HG03064 (cell line): ENCODE measurements at regions not wholly inside any gene's neighbourhood (a gene's known extent, or its start where the extent isn't known, plus 50 kb on each side); places are given as distances from the start of the nearest gene placed in this dataset.

Source experiments
- ATAC-seq: cut with Tn5 transposase; IDR thresholded peaks from one replicate; pipeline ENCODE4 v1.9.1; 2021; ENCODE audit warnings: low read depth; ENCODE audit not compliant: unreplicated experiment

DNA sequence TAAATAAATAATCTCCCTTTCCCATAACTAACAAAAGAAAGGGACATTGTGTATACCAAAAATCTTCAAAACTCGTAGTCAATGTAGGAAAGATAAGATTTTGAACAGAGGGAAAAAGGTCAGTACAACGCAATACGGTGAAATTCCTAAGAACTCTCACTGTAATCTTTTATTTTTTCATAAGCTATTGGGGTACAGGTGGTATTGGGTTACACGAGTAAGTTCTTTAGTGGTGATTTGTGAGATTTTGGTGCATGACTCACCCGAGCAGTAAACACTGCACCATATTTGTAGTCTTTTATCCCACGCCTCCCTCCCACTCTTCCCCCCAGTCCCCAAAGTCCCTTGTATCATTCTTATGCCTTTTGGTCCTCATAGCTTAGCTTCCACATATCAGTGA, 718.0 kb downstream of the TBL1XR1 start:
- no peak for ATAC-seq

DNA sequence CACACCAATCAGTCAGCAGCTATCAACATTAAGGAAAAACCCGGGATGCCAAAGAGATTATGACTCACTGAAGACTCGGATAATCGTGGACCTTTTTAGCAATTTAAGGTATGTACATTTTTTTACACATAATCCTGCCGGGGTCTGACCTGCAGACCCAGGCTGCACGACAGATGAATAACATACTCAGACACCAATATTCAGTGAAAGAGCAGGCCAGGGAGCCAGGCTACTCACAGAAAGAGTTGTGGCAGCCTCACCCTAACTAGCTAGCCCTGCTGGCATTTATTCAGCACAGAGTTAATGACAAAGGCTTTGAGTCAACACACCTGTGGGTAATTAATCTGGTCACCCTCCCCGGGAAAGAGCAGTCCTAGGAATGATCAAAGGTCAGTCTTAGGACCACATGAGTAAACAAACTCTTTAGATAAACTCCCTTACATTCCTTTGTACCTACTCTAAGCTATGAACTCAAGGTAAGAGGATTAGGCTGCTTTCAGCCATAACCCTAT, 727.5 kb downstream of the TBL1XR1 start:
- ATAC-seq, result no peak

DNA sequence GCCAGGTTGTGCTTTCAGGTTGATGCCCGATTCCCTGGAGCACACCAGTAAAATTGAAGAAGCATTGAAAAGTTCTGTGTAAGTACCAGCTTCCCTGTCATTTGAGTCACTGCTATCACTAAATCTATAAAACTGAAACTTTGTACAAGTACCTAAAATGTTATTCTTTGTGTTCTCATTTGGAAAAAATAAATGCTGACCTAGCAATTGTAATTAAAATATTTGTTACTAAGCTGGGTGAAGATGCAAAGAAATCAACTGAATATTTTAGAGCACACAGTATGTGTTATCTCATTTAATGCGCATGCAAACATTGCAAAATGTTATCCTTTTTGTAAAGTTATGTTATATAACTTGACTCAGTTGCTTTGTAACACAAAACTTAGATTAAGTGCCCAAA, 733.7 kb downstream of the TBL1XR1 start:
- no peak for ATAC-seq

DNA sequence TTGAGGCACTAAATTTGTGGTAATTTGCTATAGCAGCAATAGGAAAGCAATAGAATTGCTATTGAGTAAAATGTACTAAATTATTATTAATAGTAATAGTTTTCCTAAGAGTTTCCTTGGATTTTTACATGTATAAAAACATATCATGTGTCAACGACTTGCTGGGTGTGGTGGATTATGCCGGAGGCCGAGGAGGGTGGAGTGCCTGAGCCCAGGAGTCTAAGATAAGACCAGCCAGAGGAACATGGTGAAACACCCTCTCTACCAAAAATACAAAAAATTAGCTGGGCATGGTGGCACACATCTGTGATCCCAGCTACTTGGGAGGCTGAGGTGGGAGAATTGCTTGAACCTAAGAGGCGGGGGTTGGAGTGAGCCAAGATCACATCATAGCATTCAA, 749.9 kb downstream of the TBL1XR1 start:
- ATAC-seq, result no peak

DNA sequence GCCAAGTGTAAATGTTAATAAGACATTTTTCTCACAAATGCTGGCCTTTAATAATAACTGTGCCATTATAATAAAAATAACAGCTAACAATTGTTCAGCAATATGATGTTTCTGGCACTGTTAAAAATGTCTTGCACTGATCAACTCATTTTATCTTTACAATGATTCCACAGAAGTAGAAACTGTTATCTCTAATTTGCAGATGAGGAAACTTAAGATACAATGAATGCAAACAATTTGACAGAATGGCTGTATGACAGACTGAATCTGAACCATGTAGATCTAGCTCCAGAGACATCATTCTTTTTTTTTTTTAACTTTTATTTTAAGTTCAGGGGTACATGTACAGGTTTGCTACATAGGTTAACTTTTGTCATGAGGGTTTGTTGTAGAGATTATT, 755.0 kb downstream of the TBL1XR1 start:
- no peak for ATAC-seq

DNA sequence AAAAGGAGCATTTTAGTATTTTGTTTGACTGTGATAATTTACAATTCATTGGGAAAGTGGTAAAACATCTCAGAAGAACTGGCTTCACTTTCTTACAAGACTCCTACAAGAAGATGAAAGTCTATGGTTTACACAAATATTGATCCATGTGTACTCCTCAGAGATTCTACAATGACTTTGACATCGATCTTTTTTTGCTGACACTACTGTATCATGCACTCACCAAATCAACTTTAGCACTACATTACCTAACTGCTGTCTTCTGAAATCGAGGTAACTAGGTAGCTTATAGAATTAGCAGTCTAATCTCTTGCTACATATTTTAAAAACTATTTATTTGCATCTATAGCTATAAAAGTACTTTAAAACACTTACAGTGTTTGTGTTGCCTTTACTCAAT, 757.6 kb downstream of the TBL1XR1 start:
- no peak for ATAC-seq

DNA sequence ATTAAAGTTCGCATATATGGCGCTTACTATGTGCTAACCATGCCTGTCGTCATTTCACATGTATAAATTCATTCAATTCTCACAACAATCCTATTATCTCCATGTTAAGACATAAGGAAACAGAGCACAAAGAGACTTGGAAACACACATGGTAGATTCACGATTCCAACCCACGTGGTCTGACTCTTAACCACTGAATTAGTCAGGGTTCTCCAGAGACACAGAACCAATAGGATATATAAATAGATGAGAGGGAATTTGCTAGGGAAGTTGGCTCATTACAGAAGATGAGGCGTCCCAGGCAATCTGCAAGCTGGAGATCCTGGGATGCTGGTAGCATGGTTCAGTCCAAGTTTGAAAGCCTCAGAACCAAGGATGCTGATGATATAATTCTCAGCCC, 765.3 kb downstream of the TBL1XR1 start:
- ATAC-seq, result no peak

DNA sequence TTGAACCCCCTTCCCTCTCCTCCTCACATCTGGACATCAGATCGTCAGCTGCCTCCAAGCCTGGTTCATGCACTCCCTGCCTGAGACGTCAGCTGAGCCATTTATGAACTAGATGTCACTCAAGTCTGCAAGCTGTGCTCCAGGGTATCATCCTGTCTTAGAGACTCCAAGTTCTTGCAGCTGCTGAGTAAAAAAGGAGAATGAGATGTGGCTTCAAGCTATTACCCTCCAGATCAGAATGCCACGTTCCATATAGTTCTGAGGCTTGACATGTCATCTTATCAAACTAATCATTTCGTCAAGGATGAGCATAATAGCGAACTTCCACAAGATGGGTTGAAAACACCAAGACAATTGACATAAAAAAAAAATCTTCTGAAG, 766.3 kb downstream of the TBL1XR1 start:
- no peak for ATAC-seq

DNA sequence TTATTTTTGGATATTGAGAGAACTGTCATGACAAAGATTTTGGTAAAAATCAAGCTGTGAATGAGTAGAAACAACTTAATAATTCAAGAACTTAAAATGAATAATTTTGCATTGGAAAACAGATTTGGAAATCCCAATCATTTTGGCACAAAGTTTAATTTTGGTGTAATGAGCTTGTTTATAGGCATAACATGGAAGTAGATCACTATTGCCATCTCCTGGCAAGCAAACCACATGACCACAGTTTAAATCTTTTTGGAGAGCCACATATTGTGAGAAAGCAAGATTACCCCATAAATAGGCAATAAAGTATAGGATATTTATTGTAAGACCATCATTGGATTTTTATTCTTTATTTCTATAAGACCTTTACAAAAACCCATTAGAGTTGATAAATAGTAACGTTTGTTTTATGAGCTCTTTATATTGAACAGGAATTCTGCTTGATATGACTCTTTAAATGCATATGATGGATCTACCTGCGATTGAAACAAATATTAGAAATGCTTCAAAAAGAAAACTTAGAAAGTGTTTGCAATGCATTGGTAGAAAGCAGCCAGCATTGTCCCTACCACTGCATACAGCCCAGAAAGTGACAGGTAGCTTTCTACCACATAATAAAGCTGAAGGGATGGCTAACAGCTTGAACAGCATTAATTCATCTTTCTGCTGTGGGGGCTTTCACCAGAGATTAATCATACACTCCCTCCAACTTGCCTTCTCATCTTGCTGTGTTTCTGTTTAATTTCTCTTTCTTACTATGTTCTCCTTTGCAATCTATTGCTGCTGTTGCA, 766.8 kb downstream of the TBL1XR1 start:
- no peak for ATAC-seq

DNA sequence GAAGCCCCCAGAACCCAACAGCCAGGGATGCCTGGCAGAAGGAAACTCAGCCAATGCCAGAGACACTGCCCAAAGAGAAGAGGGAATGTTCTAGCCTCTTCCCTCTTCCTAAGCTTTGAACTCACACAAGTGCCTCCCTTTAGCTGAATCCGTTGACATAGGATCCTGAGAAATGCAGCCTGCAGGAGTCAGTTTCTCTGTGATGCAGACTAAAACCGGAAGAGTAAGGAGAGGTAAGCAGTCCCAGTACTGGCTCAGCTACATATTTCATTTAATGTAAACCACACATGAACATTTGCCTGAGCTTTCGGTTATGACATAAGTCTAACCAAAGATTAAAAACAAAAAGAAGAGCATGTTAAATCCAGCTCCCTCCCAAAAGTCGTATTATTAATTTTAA, 768.7 kb downstream of the TBL1XR1 start:
- ATAC-seq, result no peak

DNA sequence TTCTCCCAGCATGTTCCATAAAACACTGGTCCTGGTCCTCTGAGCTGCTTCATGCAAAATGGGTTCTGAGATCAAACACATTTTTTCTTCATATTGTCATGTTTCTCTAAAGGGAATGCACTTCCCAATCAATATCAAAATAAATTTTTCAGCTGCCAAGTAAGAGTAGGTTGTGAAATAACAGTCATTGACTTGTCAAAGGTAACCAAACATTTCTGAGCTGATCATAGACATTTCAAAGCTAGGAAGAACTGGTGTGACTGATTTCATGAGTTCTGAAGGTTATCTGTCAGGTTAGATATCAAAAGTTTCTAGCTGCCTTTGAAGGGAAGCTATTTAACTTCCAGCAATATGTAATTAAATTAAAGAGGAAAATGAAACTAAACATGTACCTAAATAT, 770.9 kb downstream of the TBL1XR1 start:
- ATAC-seq, result no peak

DNA sequence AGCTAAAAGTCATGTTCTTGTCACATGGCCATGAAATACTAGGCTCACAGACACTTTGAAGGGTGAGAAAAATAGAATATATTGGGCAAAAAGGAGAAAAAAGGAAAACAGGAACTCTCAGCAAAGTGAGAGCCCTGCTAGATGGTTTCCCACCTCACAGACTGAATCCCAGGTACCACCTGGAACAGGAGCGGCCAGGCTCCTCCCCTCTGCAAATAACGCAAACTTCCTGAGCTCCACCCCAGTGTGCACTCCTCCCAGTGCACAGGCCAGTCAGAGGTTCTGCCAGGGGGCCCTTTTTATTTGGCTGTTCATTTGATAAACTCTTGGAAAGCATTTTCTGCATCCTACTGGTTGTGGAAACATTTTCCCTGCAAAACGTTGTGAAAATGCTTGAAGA, 780.4 kb downstream of the TBL1XR1 start:
- ATAC-seq, result no peak

DNA sequence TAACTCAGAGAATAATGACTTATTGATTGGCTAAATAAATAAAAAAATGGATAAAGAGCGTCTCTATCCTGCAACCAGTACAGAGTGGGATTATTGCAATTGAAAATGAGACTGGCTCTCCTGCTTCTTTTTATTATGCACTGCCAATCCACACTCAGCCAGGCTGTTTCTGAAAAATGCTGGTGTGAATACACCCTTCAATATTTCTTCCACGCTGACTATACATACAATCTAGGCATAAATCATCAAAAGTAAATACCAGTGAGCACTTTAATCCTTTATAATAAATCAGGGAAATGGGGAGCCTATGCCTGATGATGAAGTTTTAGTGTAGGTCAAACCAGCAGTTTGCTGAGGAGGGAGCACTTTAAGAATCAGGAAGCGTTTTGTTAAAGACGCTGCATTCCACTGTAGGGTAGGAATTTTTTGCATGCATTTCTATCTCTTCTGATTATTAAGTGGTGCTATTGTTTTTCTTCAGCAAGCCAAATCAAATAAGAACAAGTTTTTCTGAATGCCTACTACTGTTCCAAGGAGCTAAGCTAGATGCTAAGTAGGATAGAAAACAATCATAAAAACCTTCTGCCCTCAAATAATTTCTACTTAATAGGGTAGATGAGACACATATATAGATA, 781.5 kb downstream of the TBL1XR1 start:
- ATAC-seq, result no peak

DNA sequence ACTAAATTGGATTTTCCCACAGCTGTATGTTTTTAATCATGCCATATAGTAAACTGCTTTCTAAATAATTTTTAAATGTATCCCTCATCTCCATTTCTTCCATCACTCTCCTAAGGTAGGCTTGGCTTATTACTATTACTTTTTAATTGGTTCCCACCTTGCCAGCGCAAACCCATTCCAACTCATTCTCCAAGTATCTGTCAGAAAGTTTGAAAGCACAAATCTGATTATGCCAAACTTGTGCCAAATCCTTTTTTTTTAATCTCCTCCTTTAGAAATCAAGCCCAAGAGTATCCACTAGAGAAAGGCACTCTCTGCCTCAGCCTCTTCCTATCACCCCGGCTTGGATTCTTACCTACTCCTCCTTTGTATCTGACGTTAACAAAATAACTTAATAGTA, 784.5 kb downstream of the TBL1XR1 start:
- ATAC-seq, result no peak

DNA sequence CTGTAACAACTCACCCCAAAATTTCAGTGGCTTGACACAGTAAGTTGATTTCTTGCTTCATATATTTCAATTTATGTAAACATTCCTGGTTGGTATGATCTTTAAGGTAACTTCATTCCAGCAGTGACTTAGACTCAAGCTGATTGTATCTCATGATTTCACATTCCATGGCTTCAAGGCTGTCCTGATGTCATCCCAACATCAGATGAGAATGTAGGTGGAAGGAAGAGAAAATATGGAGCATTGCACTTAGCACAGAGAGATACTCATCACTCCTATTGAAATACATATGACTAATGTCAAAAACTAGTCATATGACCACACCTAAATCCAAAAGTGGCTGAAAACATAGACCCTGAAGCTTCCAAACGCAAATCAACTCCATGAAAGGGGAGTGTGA, 793.8 kb downstream of the TBL1XR1 start:
- ATAC-seq, result no peak

DNA sequence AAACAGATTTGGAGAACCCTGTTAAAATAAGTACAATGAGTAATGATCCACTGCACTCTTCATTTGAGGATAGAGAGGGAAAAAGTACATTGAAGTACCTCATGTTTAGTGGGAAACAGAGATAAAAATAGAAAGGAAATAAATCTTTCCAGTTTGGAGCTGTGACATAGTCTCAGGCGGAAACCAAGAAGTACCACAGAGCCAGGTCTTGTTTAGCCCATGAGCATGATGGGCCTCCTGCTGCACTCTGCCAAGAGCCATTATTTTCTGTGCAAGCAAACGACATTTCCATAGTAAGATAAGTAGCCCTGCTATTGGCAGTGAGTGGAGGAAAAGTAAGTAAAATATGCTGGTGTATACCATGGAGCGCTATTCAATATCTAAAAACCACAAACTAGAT, 796.1 kb downstream of the TBL1XR1 start:
- ATAC-seq, result no peak

DNA sequence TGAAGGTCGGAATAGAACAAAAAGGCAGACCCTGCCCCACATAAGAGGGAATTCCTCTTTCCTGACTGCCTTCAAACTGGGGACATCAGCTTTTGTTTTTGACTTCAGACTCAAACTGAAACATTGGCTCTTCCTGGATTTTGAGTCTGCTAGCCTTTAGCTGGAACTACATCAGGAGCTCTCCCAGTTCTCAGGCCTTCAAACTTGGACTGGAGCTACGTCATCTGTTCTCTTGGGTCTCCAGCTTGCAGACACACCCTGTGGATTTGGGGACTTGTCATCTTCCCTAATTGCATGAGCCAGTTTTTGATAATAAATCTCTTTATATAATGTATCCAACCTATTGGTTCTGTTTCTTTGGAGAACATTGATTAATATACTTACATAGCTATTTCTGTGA, 798.1 kb downstream of the TBL1XR1 start:
- ATAC-seq, result no peak

DNA sequence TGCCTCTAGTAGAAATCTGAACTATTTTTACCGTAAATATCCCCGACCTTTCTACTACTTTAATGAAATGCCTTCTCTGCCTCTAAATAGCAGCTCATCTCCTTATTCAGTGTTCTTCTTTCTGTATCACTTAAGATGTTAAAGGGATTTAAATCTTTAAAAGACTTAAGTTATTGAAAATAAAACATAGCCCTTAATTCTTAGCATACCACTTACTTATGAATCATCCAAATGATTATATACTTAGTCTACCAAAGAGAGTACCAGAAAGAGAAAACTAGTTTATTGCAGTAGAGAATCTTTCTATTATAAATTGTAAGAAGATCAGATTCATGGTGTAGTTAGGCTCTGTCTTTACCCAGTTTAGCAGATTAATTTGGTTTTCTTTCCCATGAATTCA, 802.0 kb downstream of the TBL1XR1 start:
- no peak for ATAC-seq

DNA sequence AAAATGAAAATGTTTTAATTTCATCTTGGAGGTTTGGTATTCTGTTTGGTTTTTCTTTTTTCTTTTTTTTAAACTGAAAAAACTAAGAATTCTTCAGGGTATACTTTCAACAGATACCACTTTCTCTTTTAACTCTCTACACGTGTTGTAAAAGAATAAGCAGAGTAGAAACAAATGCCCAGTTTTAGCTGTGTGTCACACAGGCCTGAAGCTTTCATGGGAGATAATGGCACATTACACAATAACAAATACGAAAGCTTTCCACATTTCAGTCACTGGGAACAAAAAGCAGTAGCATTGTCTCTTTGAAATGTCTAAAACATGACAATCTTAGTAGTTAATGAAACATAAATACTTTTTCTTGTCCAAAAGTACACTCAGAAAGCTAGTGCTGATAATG, 818.5 kb downstream of the TBL1XR1 start:
- ATAC-seq, result no peak

DNA sequence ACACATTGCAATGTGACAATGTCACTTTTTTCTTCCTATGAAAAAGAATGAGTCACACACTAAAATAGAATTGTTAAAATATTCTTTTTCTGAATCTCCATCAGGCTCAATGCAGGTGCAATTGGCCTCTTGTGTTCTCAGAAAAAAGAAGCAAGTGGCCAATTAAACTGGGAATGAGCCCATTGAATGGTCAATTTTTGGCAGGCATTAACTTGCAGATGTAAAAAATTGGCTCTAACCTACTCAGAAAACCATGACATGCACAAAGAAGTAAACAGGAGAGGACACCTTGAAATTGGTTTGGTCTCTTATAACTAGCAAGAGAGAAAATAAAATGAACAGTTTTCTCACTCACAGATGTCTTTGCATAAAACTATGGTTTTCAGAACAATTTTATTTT, 820.8 kb downstream of the TBL1XR1 start:
- no peak for ATAC-seq

DNA sequence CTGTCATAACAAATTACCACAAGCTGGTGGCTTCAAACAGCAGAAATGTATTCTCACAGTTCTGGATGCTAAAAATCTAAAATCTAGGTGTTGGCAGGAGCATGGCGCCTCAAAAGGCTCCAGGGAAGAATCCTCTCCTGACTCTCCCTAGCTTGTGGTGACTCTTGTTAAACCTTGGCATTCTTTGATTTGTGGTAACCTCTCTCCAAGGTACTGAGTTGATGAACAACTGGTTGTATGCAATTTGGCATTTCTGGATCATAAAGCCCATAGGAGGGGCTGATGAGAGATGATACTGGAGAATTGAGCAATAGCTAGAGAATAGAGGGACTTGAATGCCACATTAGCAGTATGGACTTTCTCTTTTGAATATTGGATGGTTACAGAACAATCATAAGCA, 821.8 kb downstream of the TBL1XR1 start:
- no peak for ATAC-seq

DNA sequence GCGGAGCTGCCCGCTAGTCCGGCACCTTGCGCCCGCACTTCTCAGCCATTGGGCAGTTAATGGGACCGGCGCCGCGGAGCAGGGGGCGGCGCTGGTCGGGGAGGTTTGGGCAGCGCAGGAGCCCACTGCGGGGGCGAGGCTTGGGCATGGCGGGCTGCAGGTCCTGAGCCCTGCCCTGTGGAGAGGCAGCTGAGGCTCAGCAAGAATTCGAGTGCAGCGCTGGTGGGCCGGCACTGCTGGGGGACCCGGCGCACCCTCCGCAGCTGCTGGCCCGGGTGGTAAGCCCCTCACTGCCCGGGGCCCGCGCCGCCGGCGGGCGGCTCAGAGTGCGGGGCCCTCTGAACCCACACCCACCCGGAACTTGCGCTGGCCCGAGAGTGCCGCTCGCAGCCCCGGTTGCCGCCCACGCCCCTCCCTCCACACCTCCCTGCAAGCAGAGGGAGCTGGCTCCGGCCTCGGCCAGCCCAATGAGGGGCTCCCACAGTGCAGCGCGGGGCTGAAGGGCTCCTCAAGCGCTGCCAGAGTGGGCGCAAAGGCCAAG, 835.0 kb downstream of the TBL1XR1 start:
- ATAC-seq, result no peak
